Ovary (tissue), 3 donors: ENCODE measurements at regions not wholly inside any gene's neighbourhood (a gene's known extent, or its start where the extent isn't known, plus 50 kb on each side); places are given as distances from the start of the nearest gene placed in this dataset.

ENCODE experiments used
- CTCF ChIP-seq, 3 donors: fragments of 450-650 bp in 2 of 3; fragments of 200-600 bp in 1 of 3; IDR thresholded peaks; one replicate each; pipeline versions ENCODE4 v1.5.1 to v1.8.0; 2016 to 2022; ENCODE audit warnings: antibody characterized with exemption in 3 of 3, mild to moderate bottlenecking in 1 of 3
- POLR2A ChIP-seq: fragments of 450-650 bp; IDR thresholded peaks from one replicate; pipeline ENCODE4 v1.6.1; 2017; ENCODE audit warnings: antibody characterized with exemption, mild to moderate bottlenecking, moderate library complexity
- donor health status: DM: no; HTN: no; CAD: no.

GRCh38 chr7:42338916-42339540 is 102.0 kb upstream of the GLI3 start:
- no peak for TF ChIP-seq CTCF (IDR thresholded peaks at IDR 0.05)
- no peak for TF ChIP-seq POLR2A
